Prostate gland (tissue), 2 donors: ENCODE measurements at regions not wholly inside any gene's neighbourhood (a gene's known extent, or its start where the extent isn't known, plus 50 kb on each side); places are given as distances from the start of the nearest gene placed in this dataset.

ENCODE experiments used
- POLR2A ChIP-seq: fragments of 450-650 bp; IDR thresholded peaks from one replicate; pipeline ENCODE4 v1.6.1; 2016; ENCODE audit warnings: antibody characterized with exemption, mild to moderate bottlenecking
- POLR2AphosphoS5 ChIP-seq: sonication (generic); formaldehyde crosslinking; IDR thresholded peaks from one replicate; pipeline ENCODE4 v1.6.1; 2017; ENCODE audit warnings: antibody characterized with exemption
- TF ChIP-seq, protein P1 (sequence below), 4 experiments: fragments of 200-600 bp in 2 of 4; fragments of 450-650 bp in 2 of 4; sonication (generic) in 2 of 4; IDR thresholded peaks; 1 replicate in 3 of 4; 2 replicates in 1 of 4; pipeline ENCODE4 v1.5.1; 2016 to 2019; ENCODE audit warnings: antibody characterized with exemption in 4 of 4, mild to moderate bottlenecking in 2 of 4, moderate library complexity in 2 of 4

DNA sequence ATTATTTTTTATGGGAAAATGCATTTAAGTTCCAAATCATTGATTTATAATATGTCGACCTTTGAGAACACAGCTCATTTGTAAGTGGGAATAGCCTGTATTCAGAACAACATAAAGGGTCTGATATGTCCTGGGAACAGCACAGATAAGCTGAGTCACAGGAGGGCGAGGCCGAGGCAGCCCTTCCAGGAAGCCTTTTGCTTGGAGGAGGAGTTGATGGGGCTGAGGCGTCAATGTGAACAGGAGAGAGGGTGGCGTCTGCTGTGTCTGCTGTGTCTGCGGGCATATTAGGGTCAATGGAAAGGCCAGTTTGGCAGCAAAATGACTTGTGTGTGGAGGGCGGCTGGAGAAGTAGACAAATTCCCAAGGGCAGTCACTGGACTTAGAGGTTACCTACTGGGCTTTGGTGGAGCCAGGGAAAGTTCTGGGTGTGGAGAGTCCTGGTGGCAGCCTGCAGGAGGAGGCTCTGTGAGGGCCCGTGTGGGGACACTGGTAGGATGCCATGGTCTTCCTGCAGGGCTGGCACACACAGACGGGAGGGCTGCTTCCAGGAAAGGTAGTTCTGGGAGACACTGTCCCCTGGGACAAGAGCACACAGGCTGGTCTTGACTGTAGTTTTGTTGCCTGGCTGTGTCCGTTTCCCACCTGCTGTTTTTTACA is 128.1 kb downstream of the GLI2 start:
- TF ChIP-seq, protein P1, sequence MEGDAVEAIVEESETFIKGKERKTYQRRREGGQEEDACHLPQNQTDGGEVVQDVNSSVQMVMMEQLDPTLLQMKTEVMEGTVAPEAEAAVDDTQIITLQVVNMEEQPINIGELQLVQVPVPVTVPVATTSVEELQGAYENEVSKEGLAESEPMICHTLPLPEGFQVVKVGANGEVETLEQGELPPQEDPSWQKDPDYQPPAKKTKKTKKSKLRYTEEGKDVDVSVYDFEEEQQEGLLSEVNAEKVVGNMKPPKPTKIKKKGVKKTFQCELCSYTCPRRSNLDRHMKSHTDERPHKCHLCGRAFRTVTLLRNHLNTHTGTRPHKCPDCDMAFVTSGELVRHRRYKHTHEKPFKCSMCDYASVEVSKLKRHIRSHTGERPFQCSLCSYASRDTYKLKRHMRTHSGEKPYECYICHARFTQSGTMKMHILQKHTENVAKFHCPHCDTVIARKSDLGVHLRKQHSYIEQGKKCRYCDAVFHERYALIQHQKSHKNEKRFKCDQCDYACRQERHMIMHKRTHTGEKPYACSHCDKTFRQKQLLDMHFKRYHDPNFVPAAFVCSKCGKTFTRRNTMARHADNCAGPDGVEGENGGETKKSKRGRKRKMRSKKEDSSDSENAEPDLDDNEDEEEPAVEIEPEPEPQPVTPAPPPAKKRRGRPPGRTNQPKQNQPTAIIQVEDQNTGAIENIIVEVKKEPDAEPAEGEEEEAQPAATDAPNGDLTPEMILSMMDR (IDR thresholded peaks at IDR 0.05): no peak
- TF ChIP-seq POLR2A (no peak), POLR2AphosphoS5 (no peak)
